ENCODE measurements at regions not wholly inside any gene's neighbourhood (a gene's known extent, or its start where the extent isn't known, plus 50 kb on each side); places are given as distances from the start of the nearest gene placed in this dataset.

GRCh38 chr14:42877716-42878115 lies 1271.0 kb downstream of the LRFN5 start:
- Histone ChIP-seq H3K36me3 (ENCODE audit: control insufficient read depth in 2 of 2, extremely low read depth in 1 of 2, insufficient read depth in 2 of 2, low read length in 2 of 2) (no peaks in the 10 kb centered on the region), H3K4me1 (ENCODE audit: control insufficient read depth, extremely low read depth, insufficient read depth, low read length) (no peaks in the 10 kb centered on the region), H3K79me2 (ENCODE audit: control insufficient read depth, insufficient read depth, low read length) (no peaks in the 10 kb centered on the region), H3K9me3 (replicated peaks; ENCODE audit: control insufficient read depth, insufficient read depth, low read length) (peaks cover 1% of the 10 kb centered on the region), H3K9ac (replicated peaks; ENCODE audit: extremely low read depth, insufficient read depth, low read length) (no peak overlapping the region), H3K9me1 (replicated peaks; ENCODE audit: control insufficient read depth, extremely low read depth, insufficient read depth, low read length) (no peaks in the 10 kb centered on the region), H2AFZ (ENCODE audit: low read depth, low read length) (no peak overlapping the region), H3K4me2 (ENCODE audit: insufficient read depth, low read length) (no peak overlapping the region), H3K27ac (ENCODE audit: insufficient read depth, low read depth, low read length) (no peak overlapping the region), H3K27me3 (ENCODE audit: control insufficient read depth in 2 of 2, insufficient read depth in 2 of 2, low read length in 2 of 2) (no peaks in the 10 kb centered on the region), H4K20me1 (replicated peaks; ENCODE audit: control insufficient read depth, extremely low read depth, insufficient read depth, low read length) (no peaks in the 10 kb centered on the region), H3K4me3 (replicated peaks in 1 of 3; ENCODE audit: insufficient read depth in 1 of 3, low read depth in 1 of 3, low read length in 3 of 3) (no peak overlapping the region)
- BruUV-seq (replicated peaks) = no TSS peak
- dilution Hi-C loops (cut with MboI; ENCODE audit: extremely low pct_ligation_motif_present, low sequenced_read_pairs) (no loop called here), intact Hi-C loops (cut with micrococcal nuclease) (no loop called here)
- no peak for TF ChIP-seq MYC (IDR thresholded peaks at IDR 0.05; ENCODE audit: low read depth, low read length)
- TF ChIP-seq POLR2A (IDR thresholded peaks at IDR 0.05; ENCODE audit: low read depth, low read length) = no peak
- TF ChIP-seq GATA2 (IDR thresholded peaks at IDR 0.05; ENCODE audit: insufficient read depth, insufficient read length, low read depth, low read length) = no peak
- no peak for TF ChIP-seq POLR2AphosphoS5 (IDR thresholded peaks at IDR 0.05; ENCODE audit: insufficient read depth, low read depth, low read length)
- TF ChIP-seq CTCF (IDR thresholded peaks at IDR 0.05; ENCODE audit: extremely low read depth in 1 of 2, insufficient read depth in 1 of 2, low read depth in 1 of 2, low read length in 2 of 2) = no peak
- TF ChIP-seq JUN (IDR thresholded peaks at IDR 0.05; ENCODE audit: borderline replicate concordance, insufficient read depth, insufficient read length, low read depth) = no peak
- no peak for TF ChIP-seq FOS (IDR thresholded peaks at IDR 0.05; ENCODE audit: borderline replicate concordance, insufficient read depth, low read length)
- no peak for TF ChIP-seq EZH2 (IDR thresholded peaks at IDR 0.05; ENCODE audit: borderline replicate concordance, low read depth, low read length, severe bottlenecking)
- no peak for TF ChIP-seq MAX (IDR thresholded peaks at IDR 0.05; ENCODE audit: insufficient read depth, insufficient read length)
- ChIA-PET POLR2A (no interaction called here), CTCF (no interaction called here)
- DNase-seq (ENCODE audit: low read depth, low spot score) = no peak
- no peak for FAIRE-seq

Measured in endothelial cell of umbilical vein (primary cell).